ENCODE measurements at regions not wholly inside any gene's neighbourhood (a gene's known extent, or its start where the extent isn't known, plus 50 kb on each side); places are given as distances from the start of the nearest gene placed in this dataset.

DNA sequence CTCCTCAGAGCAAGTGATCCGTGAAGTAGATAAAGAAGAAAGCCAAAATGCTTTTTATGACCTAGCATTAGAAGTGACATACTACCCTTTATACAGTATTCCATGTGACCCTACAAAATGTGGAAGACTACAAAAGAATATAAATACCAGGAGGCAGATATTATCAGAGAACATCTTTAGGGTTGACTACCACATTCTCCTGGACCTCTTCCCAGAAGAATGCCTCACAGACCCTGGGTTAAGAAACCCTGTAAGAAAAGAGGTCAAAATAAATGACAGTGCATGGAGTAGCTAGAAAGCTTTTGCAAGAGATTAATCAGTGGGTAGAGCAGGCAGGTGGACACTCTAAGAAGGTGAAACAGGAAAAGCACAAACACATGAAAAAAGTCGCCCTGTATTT is 69.2 kb downstream of the FANCF start:
- DNase-seq (no peak), ATAC-seq (no peak)
- WGBS, 4 donors = 85 to 89% (median 87%) methylated on average over 2 of the region's 2 CpGs
- H3K27ac ChIP-seq = no peak overlapping the region
- no peak for TF ChIP-seq CTCF (IDR thresholded peaks at IDR 0.05)
- no peak for TF ChIP-seq POLR2A (IDR thresholded peaks at IDR 0.05)
- H3K4me3 ChIP-seq = no peak overlapping the region
- no peaks in the 10 kb centered on the region for H3K4me1 ChIP-seq
- intact Hi-C loops (cut with DNase I) = no loop called here
- H3K27me3 ChIP-seq = no peaks in the 10 kb centered on the region
- no peaks in the 10 kb centered on the region for H3K9me3 ChIP-seq
- H3K36me3 ChIP-seq = no peaks in the 10 kb centered on the region

DNA sequence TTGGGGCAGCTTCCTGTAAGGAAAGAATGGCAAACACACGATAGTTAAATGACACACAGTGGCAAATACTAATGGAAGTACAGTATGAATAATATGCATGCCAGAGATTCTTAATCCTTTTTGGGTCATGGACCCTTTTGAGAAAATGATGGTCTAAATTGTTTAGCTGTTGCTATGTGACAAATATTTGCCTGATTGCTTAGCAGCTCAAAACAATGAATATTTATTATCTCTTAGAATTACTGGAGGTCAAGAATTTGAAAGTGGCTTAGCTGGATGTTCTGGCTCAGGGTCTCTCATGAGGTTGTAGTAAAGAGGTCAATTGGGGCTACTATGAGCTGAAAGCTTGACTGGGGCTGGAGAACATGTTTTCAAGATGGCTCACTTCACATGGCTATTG is 69.7 kb downstream of the FANCF start:
- 53 to 76% (median 70%) methylated on average over 1 of the region's 1 CpG for WGBS, 4 donors
- no peaks in the 10 kb centered on the region for H3K4me1 ChIP-seq

DNA sequence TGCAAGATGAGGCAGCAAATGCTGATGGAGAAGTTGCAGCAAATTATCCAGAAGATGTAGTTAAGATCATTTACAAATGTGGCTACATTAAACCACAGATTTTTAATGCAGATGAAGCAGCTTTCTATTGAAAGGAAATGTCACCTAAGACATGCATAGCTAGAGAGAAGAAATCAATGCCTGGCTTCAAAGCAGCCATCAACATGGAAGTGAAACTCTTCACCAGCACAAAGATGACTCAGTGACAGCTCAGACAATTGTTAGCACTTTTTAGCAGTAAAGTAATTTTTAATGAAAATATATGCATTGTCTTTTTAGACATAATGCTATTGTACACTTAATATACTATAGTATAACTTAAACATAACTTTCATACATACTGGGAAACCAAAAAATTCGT is 71.4 kb downstream of the FANCF start:
- no peak overlapping the region for H3K4me3 ChIP-seq
- no peak overlapping the region for H3K27ac ChIP-seq
- no peaks in the 10 kb centered on the region for H3K9me3 ChIP-seq
- H3K27me3 ChIP-seq = no peaks in the 10 kb centered on the region
- no peak for DNase-seq
- ATAC-seq = no peak
- intact Hi-C loops (cut with DNase I) = no loop called here
- H3K36me3 ChIP-seq = no peaks in the 10 kb centered on the region
- no peaks in the 10 kb centered on the region for H3K4me1 ChIP-seq
- 36 to 47% (median 44%) methylated on average over 1 of the region's 1 CpG for WGBS, 4 donors
- TF ChIP-seq CTCF (IDR thresholded peaks at IDR 0.05) (no peak), POLR2A (IDR thresholded peaks at IDR 0.05) (no peak)

More for the DNA sequence above, 69.7 kb downstream of the FANCF start:
- H3K36me3 ChIP-seq = no peaks in the 10 kb centered on the region
- no peaks in the 10 kb centered on the region for H3K27me3 ChIP-seq
- intact Hi-C loops (cut with DNase I) = no loop called here
- no peak for ATAC-seq
- no peak overlapping the region for H3K4me3 ChIP-seq
- no peak overlapping the region for H3K27ac ChIP-seq
- H3K9me3 ChIP-seq = no peaks in the 10 kb centered on the region
- DNase-seq = no peak
- TF ChIP-seq POLR2A (IDR thresholded peaks at IDR 0.05) = no peak

DNA sequence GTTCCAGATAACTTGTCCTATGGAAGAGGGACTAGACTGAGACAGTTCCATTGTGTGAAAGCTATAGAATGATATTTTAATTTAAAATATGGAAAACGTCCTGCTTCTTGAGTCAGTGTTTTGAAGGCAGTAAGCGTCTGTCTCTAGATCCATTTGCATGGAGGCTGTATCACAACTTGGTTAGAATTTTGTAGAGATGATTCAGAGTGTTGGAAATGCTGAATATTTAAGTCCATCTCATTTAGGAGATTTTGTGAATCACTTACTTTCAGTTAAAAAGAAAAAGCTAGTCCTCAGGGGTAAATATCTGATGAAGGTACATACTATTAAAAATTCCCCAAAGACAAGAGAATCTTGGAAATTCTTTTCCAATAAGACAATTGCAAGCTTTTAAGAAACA is 72.7 kb downstream of the FANCF start:
- DNase-seq (no peak), ATAC-seq (no peak)
- Histone ChIP-seq H3K36me3 (no peaks in the 10 kb centered on the region), H3K27ac (no peak overlapping the region), H3K9me3 (no peaks in the 10 kb centered on the region), H3K4me3 (no peak overlapping the region), H3K4me1 (no peaks in the 10 kb centered on the region), H3K27me3 (no peaks in the 10 kb centered on the region)
- WGBS, 4 donors = 64 to 74% (median 70%) methylated on average over 2 of the region's 2 CpGs
- intact Hi-C loops (cut with DNase I) = no loop called here
- TF ChIP-seq POLR2A (IDR thresholded peaks at IDR 0.05) (no peak), CTCF (IDR thresholded peaks at IDR 0.05) (no peak)

DNA sequence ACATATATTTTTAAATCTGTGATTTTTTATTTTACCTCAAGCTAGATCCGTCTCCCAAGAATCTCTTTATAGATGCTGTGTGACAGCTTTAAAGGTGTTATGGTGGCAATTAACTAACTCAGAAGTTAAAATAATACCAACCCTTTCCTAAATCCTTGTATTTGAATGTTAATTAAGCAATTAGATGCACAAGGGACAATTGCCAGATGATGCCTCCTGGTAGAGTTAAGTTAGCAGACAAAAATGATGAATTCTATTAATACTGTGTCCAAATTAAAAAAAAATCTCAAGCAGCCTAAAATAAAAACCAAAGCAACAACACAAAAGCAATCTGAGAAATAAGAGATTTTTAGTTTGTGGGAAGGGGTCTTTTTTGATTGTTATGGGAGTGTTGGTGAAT is 78.9 kb downstream of the FANCF start:
- Histone ChIP-seq H3K9me3 (no peaks in the 10 kb centered on the region), H3K27ac (no peak overlapping the region), H3K4me3 (no peak overlapping the region), H3K36me3 (no peaks in the 10 kb centered on the region), H3K4me1 (no peaks in the 10 kb centered on the region), H3K27me3 (peaks cover 0 to 7% (median 0%) of the 10 kb centered on the region in 9 donors)
- no peak for DNase-seq
- no peak for ATAC-seq
- TF ChIP-seq CTCF (IDR thresholded peaks at IDR 0.05) = no peak
- TF ChIP-seq POLR2A (IDR thresholded peaks at IDR 0.05) = no peak
- intact Hi-C loops (cut with DNase I) = loop anchor here in 2 of 10 donors (10.0 kb wide), 1 partner anchor 212 kb away; the partner anchor contains the start of gene SLC17A6 (in 2 of the 2)
- WGBS, 4 donors = 75 to 85% (median 77%) methylated on average over 1 of the region's 1 CpG
